A549 (cell line): ENCODE measurements at regions not wholly inside any gene's neighbourhood (a gene's known extent, or its start where the extent isn't known, plus 50 kb on each side); places are given as distances from the start of the nearest gene placed in this dataset.

Experiments
- ATAC-seq, 2 experiments: fragments of 200-7000 bp in 1 of 2; fragments of >200 bp in 1 of 2; cut with Nextera tagmentation in 1 of 2; cut with Tn5 transposase in 1 of 2; 3 replicates each; pipeline versions ENCODE4 v1.8.0 to v1.9.1; 2018 to 2020; ENCODE audit warnings: mild to moderate bottlenecking in 1 of 2, moderate library complexity in 1 of 2
- CTCF ChIA-PET: fragments of 300-600 bp; sonication (Branson Sonifier 250); formaldehyde crosslinking; extraction: SDS; loops from one replicate; lab custom pipeline; 2021; ENCODE audit warnings: antibody characterized with exemption, inconsistent platforms; lab: Yijun Ruan, JAX
- POLR2A ChIA-PET: fragments of 350-600 bp; formaldehyde crosslinking; extraction: SDS; loops from one replicate; lab custom pipeline; 2021; ENCODE audit warnings: antibody characterized with exemption, inconsistent platforms; lab: Yijun Ruan, JAX
- DNase-seq, 2 experiments: peaks; one replicate each; pipeline versions ENCODE4 v3.0.0 to v3.0.0-alpha.2; 2011 to 2016; ENCODE audit warnings: low read depth in 1 of 2, low spot score in 1 of 2
- FAIRE-seq: peaks from 2 replicates; lab custom pipeline; 2011; peaks lifted over from hg19 to GRCh38; lab: Jason Lieb, UNC
- H3K27ac ChIP-seq, 2 experiments: fragments of >200 bp; sonication (Bioruptor Twin); formaldehyde crosslinking; 3 replicates each; pipeline ENCODE4 v1.5.1; 2016 to 2017
- H3K4me1 ChIP-seq: fragments of >200 bp; sonication (Bioruptor Twin); formaldehyde crosslinking; 3 replicates; pipeline ENCODE4 v1.6.1; 2016
- H3K4me2 ChIP-seq: fragments of >200 bp; sonication (Bioruptor Twin); formaldehyde crosslinking; 3 replicates; pipeline ENCODE4 v1.6.1; 2016
- H3K4me3 ChIP-seq: fragments of >200 bp; sonication (Bioruptor Twin); formaldehyde crosslinking; 3 replicates; pipeline ENCODE4 v1.5.1; 2016
- H3K9me3 ChIP-seq: fragments of >200 bp; sonication (Bioruptor Twin); formaldehyde crosslinking; 3 replicates; pipeline ENCODE4 v1.6.1; 2016
- CHD2 ChIP-seq: fragments of 150-350 bp; IDR thresholded peaks from 2 replicates; pipeline ENCODE4 v1.6.1; 2014; ENCODE audit warnings: low read length; ENCODE audit not compliant: partially characterized antibody
- E2F6 ChIP-seq: IDR thresholded peaks from 2 replicates; pipeline ENCODE4 v1.6.1; 2012; ENCODE audit warnings: low read depth, borderline replicate concordance
- EHF ChIP-seq: fragments of 250-450 bp; sonication (Bioruptor Pico); IDR thresholded peaks from 2 replicates; pipeline ENCODE4 v1.5.0; 2020; ENCODE audit warnings: mild to moderate bottlenecking
- EHMT2 ChIP-seq: fragments of 200-600 bp; sonication (generic); IDR thresholded peaks from 2 replicates; pipeline ENCODE4 v1.6.1; 2016; ENCODE audit warnings: antibody characterized with exemption, low read depth, mild to moderate bottlenecking, moderate library complexity
- FOSL2 ChIP-seq, 2 experiments: fragments of 450-650 bp in 1 of 2; fragments of >200 bp in 1 of 2; sonication (Bioruptor Twin) in 1 of 2; formaldehyde crosslinking; IDR thresholded peaks; 2 replicates each; pipeline versions ENCODE4 v1.5.0 to v1.6.1; 2016 to 2020; ENCODE audit warnings: mild to moderate bottlenecking in 1 of 2, moderate library complexity in 1 of 2
- FOXS1 ChIP-seq: fragments of 250-450 bp; sonication (Bioruptor Pico); IDR thresholded peaks from 2 replicates; pipeline ENCODE4 v1.5.0; 2020; ENCODE audit warnings: mild to moderate bottlenecking, moderate library complexity
- GATA3 ChIP-seq: IDR thresholded peaks from 2 replicates; pipeline ENCODE4 v1.6.1; 2012; ENCODE audit warnings: borderline replicate concordance
- HES2 ChIP-seq: fragments of >200 bp; sonication (Bioruptor Twin); formaldehyde crosslinking; IDR thresholded peaks from 2 replicates; pipeline ENCODE4 v1.6.1; 2016
- HEYL ChIP-seq: fragments of 250-450 bp; sonication (Bioruptor Pico); IDR thresholded peaks from 2 replicates; pipeline ENCODE4 v1.8.0; 2021; ENCODE audit warnings: mild to moderate bottlenecking, moderate library complexity
- HMGXB4 ChIP-seq: fragments of 250-450 bp; sonication (Bioruptor Pico); IDR thresholded peaks from 2 replicates; pipeline ENCODE4 v1.5.0; 2021; ENCODE audit warnings: mild to moderate bottlenecking, moderate library complexity, borderline replicate concordance
- HOXA7 ChIP-seq: fragments of 250-450 bp; sonication (Bioruptor Pico); IDR thresholded peaks from 2 replicates; pipeline ENCODE4 v1.5.0; 2020; ENCODE audit warnings: mild to moderate bottlenecking, moderate library complexity
- HOXB5 ChIP-seq: fragments of 250-450 bp; sonication (Bioruptor Pico); IDR thresholded peaks from 2 replicates; pipeline ENCODE4 v1.5.0; 2020; ENCODE audit warnings: mild to moderate bottlenecking, moderate library complexity
- KDM5A ChIP-seq: fragments of 200-600 bp; sonication (generic); IDR thresholded peaks from 2 replicates; pipeline ENCODE4 v1.6.1; 2016; ENCODE audit warnings: antibody characterized with exemption, mild to moderate bottlenecking
- MAFK ChIP-seq: fragments of 450-650 bp; IDR thresholded peaks from 2 replicates; pipeline ENCODE4 v1.6.1; 2014; ENCODE audit not compliant: partially characterized antibody
- MAX ChIP-seq: IDR thresholded peaks from 2 replicates; pipeline ENCODE4 v1.6.1; 2012
- MAZ ChIP-seq: fragments of 150-350 bp; IDR thresholded peaks from 2 replicates; pipeline ENCODE4 v1.6.1; 2014; ENCODE audit warnings: antibody characterized with exemption, low read depth, low read length, borderline replicate concordance
- MYC ChIP-seq: IDR thresholded peaks from 2 replicates; pipeline ENCODE4 v1.6.1; 2012; ENCODE audit warnings: mild to moderate bottlenecking, inconsistent platforms, low read length, improper control_type of control experiment, borderline replicate concordance
- NFE2L2 ChIP-seq: fragments of 150-350 bp; conservative IDR thresholded peaks from 2 replicates; pipeline ENCODE4 v1.6.1; 2014; ENCODE audit warnings: low read length
- NR3C1 ChIP-seq: fragments of >200 bp; sonication (Bioruptor Twin); formaldehyde crosslinking; IDR thresholded peaks from 3 replicates; pipeline ENCODE4 v1.6.1; 2017
- POLR2A ChIP-seq: IDR thresholded peaks from 2 replicates; pipeline ENCODE4 v1.6.1; 2012; ENCODE audit warnings: mild to moderate bottlenecking, low read length
- POLR2AphosphoS2 ChIP-seq: conservative IDR thresholded peaks from 2 replicates; pipeline ENCODE4 v1.6.1; 2012; ENCODE audit warnings: low read length, improper control_type of control experiment, inconsistent platforms
- RAD21 ChIP-seq, 2 experiments: fragments of >200 bp in 1 of 2; sonication (Bioruptor Twin) in 1 of 2; formaldehyde crosslinking in 1 of 2; IDR thresholded peaks in 1 of 2; conservative IDR thresholded peaks in 1 of 2; 2 replicates in 1 of 2; 3 replicates in 1 of 2; pipeline ENCODE4 v1.6.1; 2012 to 2018; ENCODE audit warnings: inconsistent platforms in 1 of 2
- RCOR1 ChIP-seq: fragments of 150-350 bp; IDR thresholded peaks from 2 replicates; pipeline ENCODE4 v1.6.1; 2014; ENCODE audit warnings: antibody characterized with exemption, low read length, low read depth
- SMC3 ChIP-seq: fragments of >200 bp; sonication (Bioruptor Twin); formaldehyde crosslinking; IDR thresholded peaks from 3 replicates; pipeline ENCODE4 v1.6.1; 2018; ENCODE audit warnings: inconsistent platforms
- SREBF2 ChIP-seq: fragments of 450-650 bp; IDR thresholded peaks from 2 replicates; pipeline ENCODE4 v1.6.1; 2014; ENCODE audit warnings: mild to moderate bottlenecking, moderate library complexity
- TFCP2L1 ChIP-seq: fragments of 250-450 bp; sonication (Bioruptor Pico); IDR thresholded peaks from 2 replicates; pipeline ENCODE4 v1.5.0; 2021; ENCODE audit warnings: mild to moderate bottlenecking
- ZFP36 ChIP-seq: fragments of 450-650 bp; IDR thresholded peaks from 2 replicates; pipeline ENCODE4 v1.6.1; 2014; ENCODE audit warnings: borderline replicate concordance; ENCODE audit not compliant: partially characterized antibody
- ZSCAN20 ChIP-seq: fragments of 250-450 bp; sonication (Bioruptor Pico); IDR thresholded peaks from 2 replicates; pipeline ENCODE4 v1.8.0; 2022; ENCODE audit warnings: mild to moderate bottlenecking, moderate library complexity
- WGBS: methylation state at CpG from one replicate; pipeline ENCODE4 v1.1.6; 2017; ENCODE audit errors: missing lambda C conversion rate; 5-methylcytosine and 5-hydroxymethylcytosine counted together
- TF ChIP-seq, protein P1 (sequence below): fragments of >200 bp; sonication (Bioruptor Twin); formaldehyde crosslinking; IDR thresholded peaks from 3 replicates; pipeline ENCODE4 v1.6.1; 2016
- TF ChIP-seq, protein P2 (sequence below): IDR thresholded peaks from 2 replicates; pipeline ENCODE4 v1.6.1; 2012
- TF ChIP-seq, protein P3 (sequence below): fragments of 450-650 bp; IDR thresholded peaks from 2 replicates; pipeline ENCODE4 v1.6.1; 2014; ENCODE audit warnings: antibody characterized with exemption

DNA sequence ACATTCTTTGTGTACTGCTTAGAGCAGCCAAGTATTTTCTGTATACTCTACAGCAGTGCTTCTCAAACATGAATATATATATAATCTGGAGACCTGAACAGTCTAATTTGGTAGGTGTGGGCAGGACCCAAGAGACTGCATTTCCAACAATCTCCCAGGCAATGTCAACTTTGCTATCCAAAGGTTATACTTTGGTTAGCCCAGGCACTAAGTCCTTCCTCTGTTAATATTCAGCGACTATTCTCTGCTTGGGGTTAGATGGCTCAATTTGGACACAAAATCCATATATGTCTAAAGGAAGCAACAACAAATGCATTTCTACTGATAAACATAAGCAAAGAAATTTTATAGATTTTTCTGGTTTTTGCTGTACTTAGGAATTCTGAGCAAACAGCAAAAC is 480.0 kb upstream of the RPS6KA3 start (continued):
- TF ChIP-seq EHF (CRISPR knock-in tag) (no peak), HES2 (no peak), HMGXB4 (CRISPR knock-in tag) (no peak), FOXS1 (CRISPR knock-in tag) (no peak), NR3C1 (no peak), NFE2L2 (no peak), TFCP2L1 (CRISPR knock-in tag) (no peak), HOXA7 (no peak)

- Histone ChIP-seq H3K4me3 (no peak overlapping the region), H3K27ac (no peak overlapping the region), H3K9me3 (no peaks in the 10 kb centered on the region), H3K4me2 (no peak overlapping the region), H3K4me1 (no peaks in the 10 kb centered on the region)
- ATAC-seq (no peak), FAIRE-seq (no peak), DNase-seq (no peak)
- ChIA-PET POLR2A (no interaction called here), CTCF (no interaction called here)
- WGBS = 31% methylated on average over 2 of the region's 2 CpGs
- TF ChIP-seq HEYL = no peak
- no peak for TF ChIP-seq TFCP2L1 (CRISPR knock-in tag)
- no peak for TF ChIP-seq NR3C1
- no peak for TF ChIP-seq GATA3
- no peak for TF ChIP-seq POLR2AphosphoS2
- no peak for TF ChIP-seq FOSL2 (IDR thresholded peaks at IDR 0.05)
- TF ChIP-seq FOSL2 (CRISPR knock-in tag; IDR thresholded peaks at IDR 0.05) = no peak
- TF ChIP-seq HES2 = no peak
- TF ChIP-seq, protein P1, sequence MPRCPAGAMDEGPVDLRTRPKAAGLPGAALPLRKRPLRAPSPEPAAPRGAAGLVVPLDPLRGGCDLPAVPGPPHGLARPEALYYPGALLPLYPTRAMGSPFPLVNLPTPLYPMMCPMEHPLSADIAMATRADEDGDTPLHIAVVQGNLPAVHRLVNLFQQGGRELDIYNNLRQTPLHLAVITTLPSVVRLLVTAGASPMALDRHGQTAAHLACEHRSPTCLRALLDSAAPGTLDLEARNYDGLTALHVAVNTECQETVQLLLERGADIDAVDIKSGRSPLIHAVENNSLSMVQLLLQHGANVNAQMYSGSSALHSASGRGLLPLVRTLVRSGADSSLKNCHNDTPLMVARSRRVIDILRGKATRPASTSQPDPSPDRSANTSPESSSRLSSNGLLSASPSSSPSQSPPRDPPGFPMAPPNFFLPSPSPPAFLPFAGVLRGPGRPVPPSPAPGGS = no peak
- no peak for TF ChIP-seq MAFK
- TF ChIP-seq SREBF2 = no peak
- no peak for TF ChIP-seq MAX
- TF ChIP-seq, protein P2, sequence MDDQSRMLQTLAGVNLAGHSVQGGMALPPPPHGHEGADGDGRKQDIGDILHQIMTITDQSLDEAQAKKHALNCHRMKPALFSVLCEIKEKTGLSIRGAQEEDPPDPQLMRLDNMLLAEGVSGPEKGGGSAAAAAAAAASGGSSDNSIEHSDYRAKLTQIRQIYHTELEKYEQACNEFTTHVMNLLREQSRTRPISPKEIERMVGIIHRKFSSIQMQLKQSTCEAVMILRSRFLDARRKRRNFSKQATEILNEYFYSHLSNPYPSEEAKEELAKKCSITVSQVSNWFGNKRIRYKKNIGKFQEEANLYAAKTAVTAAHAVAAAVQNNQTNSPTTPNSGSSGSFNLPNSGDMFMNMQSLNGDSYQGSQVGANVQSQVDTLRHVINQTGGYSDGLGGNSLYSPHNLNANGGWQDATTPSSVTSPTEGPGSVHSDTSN = no peak
- TF ChIP-seq POLR2A = no peak
- no peak for TF ChIP-seq EHMT2
- no peak for TF ChIP-seq MAZ
- TF ChIP-seq SMC3 = no peak
- TF ChIP-seq, protein P3, sequence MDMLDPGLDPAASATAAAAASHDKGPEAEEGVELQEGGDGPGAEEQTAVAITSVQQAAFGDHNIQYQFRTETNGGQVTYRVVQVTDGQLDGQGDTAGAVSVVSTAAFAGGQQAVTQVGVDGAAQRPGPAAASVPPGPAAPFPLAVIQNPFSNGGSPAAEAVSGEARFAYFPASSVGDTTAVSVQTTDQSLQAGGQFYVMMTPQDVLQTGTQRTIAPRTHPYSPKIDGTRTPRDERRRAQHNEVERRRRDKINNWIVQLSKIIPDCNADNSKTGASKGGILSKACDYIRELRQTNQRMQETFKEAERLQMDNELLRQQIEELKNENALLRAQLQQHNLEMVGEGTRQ = no peak
Observed at GRCh38 chrX:20743046-20743445, 476.3 kb upstream of the RPS6KA3 start.

DNA sequence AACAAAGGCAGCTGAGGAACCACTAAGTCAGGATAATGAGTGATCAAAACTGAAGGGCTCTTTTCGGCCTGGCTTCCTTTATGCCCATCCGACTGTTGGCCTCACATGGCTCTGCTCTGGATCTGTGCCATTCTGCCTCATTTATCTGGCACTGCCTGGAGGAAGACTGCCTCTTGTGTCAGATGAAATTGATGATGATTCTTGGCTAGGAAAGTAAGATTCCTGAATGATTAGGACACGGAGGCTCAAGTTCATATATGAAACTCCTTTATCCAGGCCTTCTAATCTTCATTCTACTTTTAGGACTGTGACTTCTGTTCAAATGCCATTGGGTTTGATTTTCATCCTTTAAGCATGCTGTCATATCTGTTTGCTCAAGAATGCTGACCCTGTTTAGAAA is 475.4 kb upstream of the RPS6KA3 start:
- 62% methylated on average over 3 of the region's 3 CpGs for WGBS
- no peak for DNase-seq
- TF ChIP-seq FOXS1 (CRISPR knock-in tag) (no peak), HOXA7 (no peak), ZSCAN20 (CRISPR knock-in tag) (no peak), CHD2 (no peak), RAD21 (conservative IDR thresholded peaks at IDR 0.05 in 1 of 2, IDR thresholded peaks at IDR 0.05 in 1 of 2) (no peak), RCOR1 (no peak), POLR2AphosphoS2 (no peak), HOXB5 (CRISPR knock-in tag) (no peak), EHF (CRISPR knock-in tag) (no peak), MYC (no peak), E2F6 (no peak), ZFP36 (no peak), KDM5A (no peak)
- TF ChIP-seq, protein P2 = no peak
- TF ChIP-seq, all 56 proteins: peak for 0
- no peak overlapping the region for H3K4me2 ChIP-seq
- ChIA-PET CTCF (interaction anchor here (1.5 kb wide), 1 partner anchor 14 kb away, joined by 5 read pairs; no protein-coding TSS in a partner anchor), POLR2A (no interaction called here)
- H3K9me3 ChIP-seq = no peaks in the 10 kb centered on the region
- no peak for ATAC-seq
- no peak overlapping the region for H3K27ac ChIP-seq
- no peaks in the 10 kb centered on the region for H3K4me1 ChIP-seq
- no peak overlapping the region for H3K4me3 ChIP-seq
- peak; percentile 78 for FAIRE-seq
